CD4-positive, alpha-beta memory T cell (primary cell): ENCODE measurements at regions not wholly inside any gene's neighbourhood (a gene's known extent, or its start where the extent isn't known, plus 50 kb on each side); places are given as distances from the start of the nearest gene placed in this dataset.
A peak's percentile ranks its signal among the peaks of the same experiment; 100 is the strongest.

Experiments
- CTCF ChIA-PET: fragments of 350-600 bp; sonication (Branson Sonifier 250); formaldehyde crosslinking; loops from one replicate; lab custom pipeline; 2021; ENCODE audit warnings: inconsistent platforms; ENCODE audit not compliant: partially characterized antibody; lab: Charles Lee
- POLR2A ChIA-PET: fragments of 350-600 bp; sonication (Branson Sonifier 250); formaldehyde crosslinking; loops from one replicate; lab custom pipeline; 2021; ENCODE audit not compliant: partially characterized antibody; lab: Charles Lee
- DNase-seq, 5 donors: peaks; one replicate each; pipeline versions ENCODE4 v3.0.0 to v3.0.0-alpha.2; 2020 to 2022; ENCODE audit warnings: mixed read lengths in 1 of 5
- H3K27ac ChIP-seq: one replicate; pipeline ENCODE4 v1.7.0; 2013; ENCODE audit warnings: low read depth, low read length
- H3K27me3 ChIP-seq: 2 replicates; pipeline ENCODE4 v1.7.0; 2013; ENCODE audit warnings: mild to moderate bottlenecking, low read length, moderate library complexity; ENCODE audit not compliant: insufficient read depth
- H3K36me3 ChIP-seq: 2 replicates; pipeline ENCODE4 v1.7.0; 2013; ENCODE audit warnings: mild to moderate bottlenecking, low read length, moderate library complexity; ENCODE audit not compliant: insufficient read depth
- H3K4me1 ChIP-seq: 2 replicates; pipeline ENCODE4 v1.7.0; 2013; ENCODE audit warnings: mild to moderate bottlenecking, low read length, moderate library complexity; ENCODE audit not compliant: insufficient read depth
- H3K4me3 ChIP-seq, 2 donors: one replicate each; pipeline ENCODE4 v1.7.0; 2013; ENCODE audit warnings: low read length in 2 of 2, mild to moderate bottlenecking in 1 of 2
- H3K9me3 ChIP-seq, 2 donors: one replicate each; pipeline ENCODE4 v1.7.0; 2013; ENCODE audit warnings: low read length in 2 of 2, control low read depth in 1 of 2; ENCODE audit not compliant: control insufficient read depth in 1 of 2
- H3K27ac Mint-ChIP-seq, 7 donors: one replicate each; pipeline ENCODE4 v1.8.0; 2020 to 2021; ENCODE audit warnings: mixed read lengths in 7 of 7, mild to moderate bottlenecking in 6 of 7, inconsistent platforms in 3 of 7, moderate library complexity in 3 of 7
- H3K27me3 Mint-ChIP-seq, 2 donors: one replicate each; pipeline ENCODE4 v1.8.0; 2020 to 2021; ENCODE audit warnings: mixed read lengths in 2 of 2
- H3K36me3 Mint-ChIP-seq, 2 donors: one replicate each; pipeline ENCODE4 v1.8.0; 2020 to 2021; ENCODE audit warnings: mixed read lengths in 2 of 2, inconsistent platforms in 1 of 2, mild to moderate bottlenecking in 1 of 2
- H3K4me1 Mint-ChIP-seq, 4 donors: one replicate each; pipeline ENCODE4 v1.8.0; 2020 to 2021; ENCODE audit warnings: mixed read lengths in 4 of 4, mild to moderate bottlenecking in 1 of 4
- H3K4me3 Mint-ChIP-seq, 8 donors: one replicate each; pipeline ENCODE4 v1.8.0; 2020 to 2021; ENCODE audit warnings: mixed read lengths in 8 of 8, mild to moderate bottlenecking in 7 of 8, moderate library complexity in 6 of 8, inconsistent platforms in 3 of 8
- H3K9me3 Mint-ChIP-seq, 8 donors: one replicate each; pipeline ENCODE4 v1.8.0; 2020 to 2021; ENCODE audit warnings: mixed read lengths in 8 of 8, mild to moderate bottlenecking in 5 of 8, inconsistent platforms in 3 of 8, moderate library complexity in 1 of 8
- intact Hi-C: fragments of 100-400 bp; cut with micrococcal nuclease; formaldehyde crosslinking; loops from one replicate; pipeline ENCODE4 v1.15.1; 2023

DNA sequence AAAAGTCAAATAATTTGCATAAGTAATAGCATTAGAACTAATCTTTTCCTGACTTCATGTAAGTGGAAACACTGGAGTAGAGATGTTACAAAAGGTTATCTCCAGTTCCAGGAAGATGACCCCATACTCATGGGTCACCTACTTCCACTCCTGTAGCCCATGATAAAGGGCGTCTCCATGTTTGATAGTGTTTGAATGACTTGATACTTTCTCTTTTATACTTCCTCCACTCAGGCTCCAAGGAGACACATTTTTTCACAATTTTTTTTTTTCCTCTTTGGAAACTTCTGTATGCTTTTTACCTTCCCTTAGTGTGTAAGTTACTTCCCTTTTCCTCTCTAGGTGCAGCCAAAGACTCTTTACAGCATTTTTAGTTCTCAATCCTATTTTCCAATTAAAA, 382.1 kb upstream of the B3GALT2 start:
- H3K27me3 Mint-ChIP-seq: no peaks in the 10 kb centered on the region
- DNase-seq: no peak
- peaks cover 13 to 37% of the 10 kb centered on the region in 2 donors for H3K36me3 Mint-ChIP-seq
- intact Hi-C loops: loop anchor here (2.0 kb wide), 1 partner anchor 20 kb away; no protein-coding TSS in a partner anchor
- H3K9me3 Mint-ChIP-seq: peaks cover 0 to 29% (median 18%) of the 10 kb centered on the region in 8 donors
- H3K4me3 ChIP-seq: no peak overlapping the region
- CTCF ChIA-PET: no interaction called here
- H3K27ac ChIP-seq: no peak overlapping the region
- H3K9me3 ChIP-seq: no peaks in the 10 kb centered on the region
- H3K27ac Mint-ChIP-seq: peak overlapping the region; percentile 65 to 93 (median 79)
- peak overlapping the region; percentile 36 to 83 (median 64) for H3K4me3 Mint-ChIP-seq
- no peaks in the 10 kb centered on the region for H3K36me3 ChIP-seq
- POLR2A ChIA-PET: interaction anchor here (2.2 to 2.6 kb wide), 3 partner anchors 10 to 28 kb away, joined by 6 to 16 read pairs (median 9); no protein-coding TSS in a partner anchor
- H3K4me1 ChIP-seq: peaks cover 26% of the 10 kb centered on the region
- H3K4me1 Mint-ChIP-seq: peaks cover 25 to 42% (median 33%) of the 10 kb centered on the region in 4 donors
- no peaks in the 10 kb centered on the region for H3K27me3 ChIP-seq

DNA sequence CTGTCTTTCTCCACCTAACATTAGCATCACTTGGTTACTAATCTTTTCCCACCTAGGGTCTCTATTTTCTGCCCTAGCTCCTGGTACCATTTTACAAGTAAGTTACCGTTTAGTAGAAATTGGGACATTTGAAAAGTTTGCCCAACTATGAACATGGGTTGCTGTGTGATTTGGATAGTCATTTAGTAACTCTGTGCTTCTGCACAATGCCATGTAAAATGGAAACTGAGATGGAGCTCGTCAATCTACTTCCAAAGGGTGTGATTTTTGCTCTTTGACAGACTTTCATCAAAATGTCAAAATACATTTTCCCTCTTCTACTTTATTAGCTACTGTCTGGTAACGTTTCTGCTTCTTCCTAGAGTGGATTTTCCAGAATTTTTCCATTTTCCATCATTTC, 381.5 kb upstream of the B3GALT2 start:
- Mint-ChIP-seq H3K4me1 (peaks cover 25 to 42% (median 33%) of the 10 kb centered on the region in 4 donors), H3K4me3 (peak overlapping the region in 6 of 8 donors; percentile 35 to 83 (median 56)), H3K27ac (peak overlapping the region in 4 of 7 donors; percentile 70 to 93 (median 82)), H3K36me3 (peaks cover 13 to 31% of the 10 kb centered on the region in 2 donors), H3K27me3 (no peaks in the 10 kb centered on the region), H3K9me3 (peaks cover 0 to 24% (median 15%) of the 10 kb centered on the region in 8 donors)
- Histone ChIP-seq H3K36me3 (no peaks in the 10 kb centered on the region), H3K27me3 (no peaks in the 10 kb centered on the region), H3K4me1 (peaks cover 26% of the 10 kb centered on the region), H3K27ac (no peak overlapping the region), H3K9me3 (no peaks in the 10 kb centered on the region), H3K4me3 (no peak overlapping the region)
- no peak for DNase-seq
- ChIA-PET POLR2A (interaction anchor here (1.1 to 2.6 kb wide), 4 partner anchors 9 to 28 kb away, joined by 3 to 16 read pairs (median 8); no protein-coding TSS in a partner anchor), CTCF (interaction anchor here (0.5 kb wide), 1 partner anchor 37 kb away, joined by 3 read pairs; no protein-coding TSS in a partner anchor)
- intact Hi-C loops: loop anchor here (2.0 kb wide), 1 partner anchor 19 kb away; no protein-coding TSS in a partner anchor

DNA sequence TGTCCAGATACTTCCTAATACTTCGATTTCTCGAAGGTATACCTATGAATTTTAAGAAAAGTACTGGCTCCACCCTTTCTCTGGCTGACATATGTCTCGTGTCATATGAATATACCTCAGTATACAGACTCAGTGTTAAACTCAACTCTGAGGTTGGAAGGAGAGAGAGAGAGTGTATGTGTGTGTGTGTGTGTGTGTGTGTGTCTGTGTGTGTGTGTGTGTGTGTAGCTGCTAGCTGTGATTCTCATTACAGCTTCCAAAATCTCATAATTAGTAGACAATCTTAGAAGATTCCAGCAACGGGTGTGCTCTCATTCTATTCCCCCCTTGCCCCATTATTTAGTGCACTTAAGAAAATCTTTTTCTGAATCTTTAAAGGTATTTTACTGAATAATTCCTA, 380.3 kb upstream of the B3GALT2 start:
- Mint-ChIP-seq H3K4me1 (peaks cover 25 to 42% (median 33%) of the 10 kb centered on the region in 4 donors), H3K27ac (peak overlapping the region in 4 of 7 donors; percentile 1 to 76 (median 28))

DNA sequence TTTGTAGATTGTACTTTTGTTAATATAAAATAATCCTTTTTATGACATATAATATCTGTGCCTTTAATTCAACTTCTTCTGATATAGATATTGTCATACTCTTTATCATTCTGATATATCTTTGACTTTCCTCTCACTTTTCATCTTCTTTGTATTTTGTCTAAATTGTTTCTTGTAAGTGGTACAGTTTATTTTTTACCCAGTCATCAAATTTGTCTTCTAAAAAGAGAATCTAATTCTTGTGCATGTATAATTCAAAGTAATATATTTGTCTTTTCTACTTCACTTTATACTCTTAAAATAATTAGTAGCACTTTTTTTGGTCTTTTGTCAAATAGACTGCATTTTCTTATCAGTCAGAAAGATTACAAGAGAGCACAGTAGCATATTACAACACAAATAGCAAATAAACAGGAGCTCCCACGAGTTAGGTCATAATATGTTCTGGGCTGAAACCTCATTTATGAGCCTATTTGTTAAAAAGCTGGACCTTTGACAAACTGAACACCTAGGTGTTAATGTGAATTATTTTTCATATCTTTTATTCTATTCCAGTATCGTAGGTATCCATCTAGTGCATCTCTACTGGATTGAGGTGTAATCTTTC, 379.7 kb upstream of the B3GALT2 start:
- H3K4me3 Mint-ChIP-seq: no peak overlapping the region
- peaks cover 26% of the 10 kb centered on the region for H3K4me1 ChIP-seq
- POLR2A ChIA-PET: no interaction called here
- H3K9me3 ChIP-seq: no peaks in the 10 kb centered on the region
- intact Hi-C loops: no loop called here
- H3K27me3 Mint-ChIP-seq: no peaks in the 10 kb centered on the region
- H3K27ac Mint-ChIP-seq: no peak overlapping the region
- H3K9me3 Mint-ChIP-seq: peaks cover 0 to 10% (median 5%) of the 10 kb centered on the region in 8 donors
- H3K27ac ChIP-seq: no peak overlapping the region
- DNase-seq: no peak
- no peaks in the 10 kb centered on the region for H3K27me3 ChIP-seq
- no peak overlapping the region for H3K4me3 ChIP-seq
- H3K36me3 Mint-ChIP-seq: peaks cover 8 to 14% of the 10 kb centered on the region in 2 donors
- H3K4me1 Mint-ChIP-seq: peaks cover 25 to 40% (median 32%) of the 10 kb centered on the region in 4 donors
- CTCF ChIA-PET: interaction anchor here (1.3 kb wide), 1 partner anchor 32 kb away, joined by 3 read pairs; no protein-coding TSS in a partner anchor
- no peaks in the 10 kb centered on the region for H3K36me3 ChIP-seq

More for the DNA sequence above, 380.3 kb upstream of the B3GALT2 start:
- Histone ChIP-seq H3K36me3 (no peaks in the 10 kb centered on the region), H3K9me3 (no peaks in the 10 kb centered on the region), H3K4me3 (no peak overlapping the region), H3K27me3 (no peaks in the 10 kb centered on the region), H3K27ac (no peak overlapping the region), H3K4me1 (peaks cover 26% of the 10 kb centered on the region)
- POLR2A ChIA-PET: no interaction called here
- CTCF ChIA-PET: interaction anchor here (0.7 to 1.3 kb wide), 2 partner anchors 31 to 160 kb away, joined by 3 read pairs; no protein-coding TSS in a partner anchor
- H3K36me3 Mint-ChIP-seq: peaks cover 8 to 20% of the 10 kb centered on the region in 2 donors
- no peaks in the 10 kb centered on the region for H3K27me3 Mint-ChIP-seq
- intact Hi-C loops: no loop called here
- H3K9me3 Mint-ChIP-seq: peaks cover 0 to 16% (median 9%) of the 10 kb centered on the region in 8 donors
- DNase-seq: no peak
- H3K4me3 Mint-ChIP-seq: peak overlapping the region in 1 of 8 donors; percentile 8

DNA sequence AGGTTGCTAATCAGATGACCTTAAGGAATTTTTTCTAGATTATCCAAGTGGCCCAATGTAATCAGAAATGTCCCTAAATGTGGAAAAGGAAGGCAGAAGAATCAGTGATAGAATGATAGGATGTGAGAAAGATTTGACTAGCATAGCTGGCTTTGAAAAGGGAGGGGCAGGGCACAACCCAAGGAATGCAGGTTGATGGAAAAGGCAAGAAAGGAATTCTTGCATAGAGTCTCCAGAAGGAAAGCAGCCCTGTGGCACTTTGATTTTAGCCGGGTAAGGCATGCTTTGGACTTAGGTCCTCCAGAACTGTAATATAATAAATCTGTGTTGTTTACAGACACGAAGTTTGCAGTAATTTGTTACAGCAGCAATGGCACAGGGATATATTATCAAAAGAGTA, 375.7 kb upstream of the B3GALT2 start:
- H3K4me1 Mint-ChIP-seq: peaks cover 12 to 27% (median 21%) of the 10 kb centered on the region in 4 donors
- H3K27ac Mint-ChIP-seq: peak overlapping the region in 3 of 7 donors; percentile 3 to 75 (median 72)
- H3K9me3 Mint-ChIP-seq: peaks cover 0 to 2% (median 0%) of the 10 kb centered on the region in 8 donors
- peaks cover 12% of the 10 kb centered on the region for H3K4me1 ChIP-seq
- intact Hi-C loops: no loop called here
- H3K27me3 Mint-ChIP-seq: no peaks in the 10 kb centered on the region
- H3K4me3 Mint-ChIP-seq: no peak overlapping the region
- POLR2A ChIA-PET: interaction anchor here (0.9 to 4.5 kb wide), 2 partner anchors 22 to 83 kb away, joined by 3 to 25 read pairs; no protein-coding TSS in a partner anchor
- no peak for DNase-seq
- no peaks in the 10 kb centered on the region for H3K36me3 ChIP-seq
- CTCF ChIA-PET: interaction anchor here (0.6 kb wide), 1 partner anchor 230 kb away, joined by 4 read pairs; no protein-coding TSS in a partner anchor
- H3K36me3 Mint-ChIP-seq: no peaks in the 10 kb centered on the region
- no peak overlapping the region for H3K27ac ChIP-seq
- no peak overlapping the region for H3K4me3 ChIP-seq
- no peaks in the 10 kb centered on the region for H3K9me3 ChIP-seq
- H3K27me3 ChIP-seq: no peaks in the 10 kb centered on the region

DNA sequence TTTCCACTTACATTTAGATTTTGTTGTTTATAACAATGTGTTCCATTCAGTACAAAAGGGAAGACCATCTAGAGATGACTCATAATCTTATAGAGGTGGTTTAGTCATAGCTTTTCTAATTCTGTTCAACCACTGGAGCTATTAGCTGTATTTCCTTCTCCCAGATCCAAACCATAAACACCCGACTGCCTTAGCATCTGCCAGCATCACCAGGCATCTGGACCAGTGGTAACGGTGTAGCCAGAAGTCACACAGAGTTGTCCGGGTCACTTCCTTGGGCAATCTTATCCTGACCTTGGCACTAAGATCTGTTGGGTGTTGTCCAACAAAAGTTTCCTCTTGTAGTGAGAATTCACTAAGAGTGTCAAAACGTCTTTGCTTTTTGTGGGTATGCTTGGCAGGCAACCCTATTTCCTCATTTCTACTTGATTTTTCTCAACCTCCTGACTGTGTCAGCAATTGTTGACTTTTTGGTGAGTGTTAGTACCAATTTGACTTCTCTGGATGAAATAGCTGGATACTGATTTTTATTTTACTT, 372.1 kb upstream of the B3GALT2 start:
- H3K4me3 Mint-ChIP-seq: peak overlapping the region in 7 of 8 donors; percentile 7 to 65 (median 39)

More for the DNA sequence above, 372.1 kb upstream of the B3GALT2 start:
- no peak overlapping the region for H3K27ac ChIP-seq
- Mint-ChIP-seq H3K27me3 (no peaks in the 10 kb centered on the region), H3K36me3 (peaks cover 0 to 4% of the 10 kb centered on the region in 2 donors), H3K9me3 (peaks cover 0 to 4% (median 0%) of the 10 kb centered on the region in 8 donors), H3K27ac (peak overlapping the region; percentile 48 to 96 (median 81)), H3K4me1 (peaks cover 11 to 31% (median 18%) of the 10 kb centered on the region in 4 donors)
- no peaks in the 10 kb centered on the region for H3K36me3 ChIP-seq
- POLR2A ChIA-PET: interaction anchor here (0.6 to 4.5 kb wide), 11 partner anchors 9 to 100 kb away, joined by 3 to 25 read pairs (median 5); no protein-coding TSS in a partner anchor
- H3K27me3 ChIP-seq: no peaks in the 10 kb centered on the region
- intact Hi-C loops: loop anchor here (2.0 kb wide), 1 partner anchor 20 kb away; no protein-coding TSS in a partner anchor
- DNase-seq: peak in 2 of 5 donors; percentile 17 to 45
- H3K4me3 ChIP-seq: no peak overlapping the region
- H3K9me3 ChIP-seq: no peaks in the 10 kb centered on the region
- H3K4me1 ChIP-seq: peaks cover 12% of the 10 kb centered on the region
- CTCF ChIA-PET: interaction anchor here (1.2 to 1.7 kb wide), 2 partner anchors 16 to 19 kb away, joined by 3 to 4 read pairs; no protein-coding TSS in a partner anchor
